HG03378 (cell line): ENCODE measurements at regions not wholly inside any gene's neighbourhood (a gene's known extent, or its start where the extent isn't known, plus 50 kb on each side); places are given as distances from the start of the nearest gene placed in this dataset.

Experiments used
- ATAC-seq: cut with Tn5 transposase; IDR thresholded peaks from one replicate; pipeline ENCODE4 v1.9.1; 2021; ENCODE audit warnings: mild to moderate bottlenecking, moderate library complexity; ENCODE audit not compliant: unreplicated experiment

DNA sequence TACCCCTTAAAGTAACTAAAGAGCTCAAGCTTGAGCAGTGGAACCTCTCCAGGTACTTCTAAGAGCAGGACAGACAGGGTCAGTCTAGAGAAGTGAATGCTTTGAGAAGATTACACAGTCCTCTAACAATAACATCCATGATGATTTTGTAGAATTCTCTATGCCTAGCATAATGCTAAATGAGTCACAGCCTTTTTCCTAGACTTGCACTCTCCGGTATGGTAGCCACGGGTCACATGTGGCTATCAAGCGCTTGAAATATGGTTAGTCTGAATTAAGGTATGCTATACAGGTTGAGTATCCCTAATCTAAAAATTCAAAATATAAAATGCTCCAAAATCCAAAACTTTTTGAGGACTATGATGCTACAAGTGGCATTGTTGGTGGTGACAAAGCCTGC is 166.6 kb upstream of the MKLN1 start:
- no peak for ATAC-seq

DNA sequence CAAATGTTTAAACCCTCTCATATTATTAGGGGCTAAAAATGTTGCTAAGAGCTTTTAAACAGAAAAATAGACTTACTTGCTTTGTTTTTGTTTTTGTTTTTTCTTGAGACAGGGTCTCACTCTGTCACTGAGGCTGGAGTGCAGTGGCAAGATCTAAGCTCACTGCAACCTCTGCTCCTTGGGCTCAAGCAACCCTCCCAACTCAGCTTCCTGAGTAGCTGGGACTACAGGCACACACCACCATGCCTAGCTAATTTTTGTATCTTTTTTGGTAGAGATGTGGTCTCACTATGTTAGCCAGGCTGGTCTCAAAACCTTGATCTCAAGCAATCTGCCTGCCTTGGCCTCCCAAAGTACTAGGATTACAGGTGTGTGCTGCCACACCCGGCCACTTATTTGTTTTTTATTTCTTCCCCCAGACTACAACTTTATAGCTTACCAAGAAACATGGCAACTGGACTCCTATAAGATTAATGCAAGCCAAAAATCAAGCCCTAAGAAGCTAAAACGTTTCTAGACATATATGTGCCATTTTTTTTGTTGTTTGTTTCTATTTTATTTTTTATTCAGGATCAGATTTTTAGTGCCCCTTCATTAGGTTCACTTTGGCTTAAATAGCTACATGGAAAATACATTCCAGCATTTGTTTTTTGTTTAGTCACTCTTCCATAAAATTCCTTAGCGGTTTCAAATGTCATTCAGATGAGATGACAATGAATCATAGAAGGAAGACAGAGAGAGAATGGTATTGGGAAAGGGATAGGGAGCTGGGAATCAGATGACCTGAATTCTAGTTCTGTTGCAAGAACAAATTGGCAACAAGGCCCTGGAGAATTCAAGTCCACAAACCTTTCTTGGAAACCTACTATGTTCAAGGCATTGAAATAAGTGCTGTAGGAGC is 163.4 kb upstream of the MKLN1 start:
- ATAC-seq, result no peak

DNA sequence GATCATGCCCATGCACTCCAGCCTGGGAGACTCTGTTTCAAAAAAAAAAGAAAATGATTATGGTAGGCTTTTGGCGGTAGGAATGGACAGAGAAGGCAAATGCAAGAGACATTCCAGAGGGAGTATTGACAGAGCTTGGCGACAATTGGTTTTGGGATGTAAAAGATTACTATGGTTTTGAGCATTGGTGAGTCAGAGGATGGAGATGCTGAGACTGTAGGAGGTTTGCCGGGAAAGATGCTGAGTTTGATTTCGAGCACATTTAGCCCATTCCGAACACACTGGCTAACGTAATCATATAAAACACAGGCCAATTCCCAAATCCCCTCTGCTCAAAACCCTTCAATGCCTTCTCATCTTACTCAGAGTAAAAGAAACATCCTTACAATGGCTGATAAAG is 161.6 kb upstream of the MKLN1 start:
- ATAC-seq, result no peak

DNA sequence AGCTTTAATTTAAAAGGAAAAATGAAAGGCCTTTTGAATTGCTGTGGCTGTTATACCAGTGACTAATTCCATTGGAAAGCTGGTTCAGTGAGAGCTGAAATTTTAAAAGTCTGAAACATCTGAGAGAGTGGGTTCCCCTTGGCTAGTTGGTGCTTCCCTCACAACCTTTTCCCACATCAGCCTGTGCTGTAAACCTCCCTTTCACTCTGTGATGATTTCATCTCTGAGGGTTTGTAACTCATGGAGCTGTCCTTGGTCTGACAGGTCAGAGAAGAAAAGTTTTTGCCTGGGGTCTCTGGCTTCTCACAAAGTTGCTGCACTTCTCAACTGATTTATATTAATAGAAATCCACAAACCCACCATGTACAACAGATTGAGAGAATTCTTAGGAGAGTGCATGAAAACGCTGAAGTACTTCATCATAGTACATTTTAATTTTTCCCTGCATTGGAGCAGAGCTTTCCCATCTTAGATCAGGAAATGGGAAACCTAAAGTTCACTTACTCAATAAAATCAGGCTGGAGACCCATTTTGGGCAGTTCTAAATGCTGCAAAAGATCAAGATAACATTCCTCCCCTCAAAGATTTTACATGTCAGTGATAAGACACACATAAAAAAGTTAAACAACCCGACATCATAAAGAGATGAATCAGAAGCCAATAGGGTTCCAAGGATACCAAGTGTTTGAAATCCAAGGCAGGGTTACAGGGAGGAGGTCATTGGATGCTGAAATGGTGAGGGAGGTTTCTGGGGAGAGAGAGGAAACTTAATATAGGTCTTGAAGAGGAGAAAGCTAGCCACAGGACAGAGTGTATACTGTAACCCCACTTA is 157.0 kb upstream of the MKLN1 start:
- no peak for ATAC-seq

- no peak for ATAC-seq
Observed at GRCh38 chr7:131173145-131173890, 154.4 kb upstream of the MKLN1 start.

- ATAC-seq, result no peak
Observed at GRCh38 chr7:131174391-131174790, 153.3 kb upstream of the MKLN1 start.

GRCh38 chr7:131174855-131175254 is 152.8 kb upstream of the MKLN1 start:
- no peak for ATAC-seq

DNA sequence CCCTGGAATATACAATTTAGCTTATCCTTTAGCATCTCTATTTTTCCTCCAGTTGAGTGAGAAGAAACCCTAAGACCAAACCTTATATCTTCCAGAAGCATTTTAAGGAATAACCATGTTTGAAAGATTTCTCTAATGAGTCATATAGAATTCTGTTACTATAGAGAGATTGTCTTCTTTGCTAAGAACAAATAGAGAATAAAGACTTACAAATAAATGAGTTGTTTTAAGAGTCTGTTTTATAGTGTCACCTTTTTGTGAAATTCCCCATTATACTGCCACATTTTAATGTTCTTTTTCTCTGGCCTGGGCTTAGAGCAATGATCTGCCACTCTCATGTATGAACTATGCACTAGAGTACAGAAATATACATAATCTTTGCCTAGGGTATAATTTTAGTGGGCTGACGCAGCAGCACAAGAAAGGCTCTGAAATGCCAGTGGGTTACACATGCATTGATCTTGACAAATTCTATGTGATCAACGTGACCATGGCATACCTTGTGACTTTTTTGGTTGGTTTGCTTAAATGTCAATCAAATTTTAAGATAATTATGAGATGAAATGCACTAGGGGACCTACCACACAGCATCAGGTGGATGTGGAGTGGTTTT is 145.1 kb upstream of the MKLN1 start:
- ATAC-seq, result no peak

GRCh38 chr7:131183072-131183471 is 144.6 kb upstream of the MKLN1 start:
- no peak for ATAC-seq

- no peak for ATAC-seq
Observed at GRCh38 chr7:131183611-131184119, 144.0 kb upstream of the MKLN1 start.

- ATAC-seq, result no peak
Observed at GRCh38 chr7:131186816-131187215, 140.9 kb upstream of the MKLN1 start.

DNA sequence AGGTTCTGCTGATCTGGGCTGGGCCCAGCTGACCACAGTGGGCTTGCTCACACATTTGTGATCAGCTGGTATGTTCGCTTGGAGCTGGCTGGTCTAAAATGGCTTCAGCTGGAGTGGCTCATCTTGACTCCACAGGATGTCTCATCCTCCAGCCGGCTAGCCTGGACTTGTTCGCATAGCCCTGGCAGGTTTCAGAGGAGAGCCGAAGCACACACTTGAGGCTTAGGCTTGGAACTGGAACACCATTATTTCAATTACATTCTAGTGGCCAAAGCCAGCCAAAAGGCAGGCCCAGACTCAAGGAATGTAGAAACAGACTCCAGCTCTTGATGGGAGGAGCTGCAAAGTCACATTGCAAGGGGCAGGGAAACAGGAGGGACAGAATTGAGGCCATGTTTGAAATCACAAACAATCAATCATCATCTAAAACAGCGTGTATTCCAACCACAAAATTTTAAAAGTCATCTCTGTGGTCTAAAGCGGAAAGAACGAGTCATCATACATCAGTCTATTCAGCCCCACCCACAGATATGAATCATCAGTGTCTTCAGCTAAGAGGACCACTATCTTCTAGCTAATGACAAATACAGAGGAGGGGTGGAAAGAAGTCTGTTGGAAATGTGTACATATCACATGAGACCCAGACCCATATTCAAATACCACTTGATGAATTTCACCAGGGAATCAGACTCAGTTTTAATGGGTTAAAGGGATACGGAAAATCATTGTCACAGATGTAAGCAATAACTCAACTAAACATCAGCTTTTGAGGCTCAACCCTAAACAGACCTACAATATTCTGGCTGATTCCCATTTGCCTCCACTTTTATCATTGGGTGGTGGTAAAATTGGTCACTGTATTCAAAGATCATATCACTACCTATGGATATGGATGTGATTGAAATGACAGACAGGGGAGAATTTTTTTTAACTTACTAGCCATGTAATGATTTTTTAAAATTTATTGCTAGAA is 139.0 kb upstream of the MKLN1 start:
- peak; percentile 86 for ATAC-seq

DNA sequence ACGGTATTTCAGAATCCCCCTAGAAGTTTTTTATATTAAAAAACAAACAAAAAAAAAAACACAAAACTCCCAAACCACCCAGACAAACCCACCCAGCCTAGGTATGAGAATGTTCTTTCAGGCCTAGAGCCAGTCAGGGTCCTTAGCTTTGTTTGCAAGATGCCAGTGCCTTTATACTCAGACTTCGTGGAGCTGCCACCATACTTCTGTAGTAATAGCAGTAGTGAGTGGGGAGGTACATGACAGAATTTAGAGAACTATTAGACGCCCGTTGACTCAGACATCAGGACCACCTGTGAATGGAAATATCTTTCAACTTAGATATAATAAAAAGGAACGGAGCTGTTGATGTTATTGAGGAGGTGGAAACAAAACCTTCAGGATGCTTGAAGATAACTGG is 138.2 kb upstream of the MKLN1 start:
- no peak for ATAC-seq

DNA sequence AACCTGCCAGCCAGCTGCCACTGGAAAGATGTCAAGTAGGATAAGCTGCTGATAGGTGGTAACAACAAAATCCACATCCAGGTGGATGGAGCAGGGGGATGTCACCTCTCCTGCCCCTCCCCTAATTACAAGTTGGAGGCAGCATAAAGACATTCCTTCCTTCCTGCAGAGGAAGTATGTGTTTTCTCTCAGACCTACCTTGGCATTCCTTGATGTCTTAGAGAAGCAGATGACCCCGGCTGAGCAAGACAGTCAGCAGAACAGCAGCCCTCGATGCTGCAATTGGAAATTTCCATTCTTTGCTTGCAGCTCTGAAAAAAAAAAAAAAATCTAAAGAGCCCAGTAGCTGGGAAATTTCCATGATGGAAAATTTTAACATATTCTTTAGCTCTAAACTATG is 137.5 kb upstream of the MKLN1 start:
- no peak for ATAC-seq

DNA sequence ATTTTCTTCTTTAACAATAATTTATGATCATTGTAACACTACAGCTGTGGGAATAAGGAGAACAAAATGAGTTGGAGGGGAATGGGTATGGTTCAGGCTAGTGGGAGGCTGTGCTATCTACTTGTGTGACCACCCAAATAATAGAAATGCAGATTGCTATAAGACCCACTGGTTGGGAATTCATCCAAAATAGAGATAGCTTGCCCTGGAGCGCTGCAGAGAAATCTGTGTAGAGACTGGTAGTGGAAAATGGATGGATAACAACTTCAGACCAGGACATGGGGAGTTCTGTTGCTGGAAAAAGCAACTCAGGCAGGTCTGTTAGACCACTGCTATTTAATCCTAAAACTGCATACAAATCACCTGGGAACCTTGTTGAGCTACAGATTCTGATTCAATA is 137.1 kb upstream of the MKLN1 start:
- ATAC-seq, result no peak

GRCh38 chr7:131194070-131194865 is 133.4 kb upstream of the MKLN1 start:
- ATAC-seq, result no peak

- ATAC-seq, result no peak
Observed at GRCh38 chr7:131196803-131197202, 130.9 kb upstream of the MKLN1 start.

DNA sequence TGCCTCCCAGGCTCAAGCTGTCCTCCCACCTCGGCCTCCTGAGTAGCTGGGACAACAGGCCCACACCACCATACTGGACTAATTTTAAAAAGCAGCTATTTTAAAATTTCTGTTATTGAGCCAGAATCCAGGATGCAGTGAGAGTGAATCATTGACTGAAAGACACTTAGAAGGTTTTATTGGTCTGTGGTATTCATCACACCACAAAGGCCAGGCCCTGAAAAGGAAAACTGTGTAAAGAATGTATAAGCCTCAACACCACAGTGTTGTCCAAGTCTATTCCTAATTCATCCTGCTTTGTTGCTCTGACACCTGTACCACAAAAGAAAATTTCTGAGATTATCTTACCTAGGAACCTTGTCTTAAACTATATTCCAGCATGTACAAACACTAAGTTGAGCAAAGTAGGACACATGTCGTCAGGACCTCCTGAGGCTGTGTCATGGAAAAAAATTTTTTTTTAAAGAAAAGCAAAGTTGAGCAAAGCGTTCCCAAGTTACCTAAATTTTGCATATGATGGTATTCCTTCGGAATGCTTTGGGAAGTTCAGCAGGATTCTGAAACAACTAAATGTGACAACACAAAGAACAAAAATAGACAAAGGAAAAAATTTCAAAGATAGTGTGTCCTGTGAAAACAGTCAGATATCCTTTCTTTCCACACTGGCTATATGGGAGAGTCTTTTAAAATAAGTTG is 129.6 kb upstream of the MKLN1 start:
- ATAC-seq, result no peak
